ENCODE measurements at regions not wholly inside any gene's neighbourhood (a gene's known extent, or its start where the extent isn't known, plus 50 kb on each side); places are given as distances from the start of the nearest gene placed in this dataset.

DNA sequence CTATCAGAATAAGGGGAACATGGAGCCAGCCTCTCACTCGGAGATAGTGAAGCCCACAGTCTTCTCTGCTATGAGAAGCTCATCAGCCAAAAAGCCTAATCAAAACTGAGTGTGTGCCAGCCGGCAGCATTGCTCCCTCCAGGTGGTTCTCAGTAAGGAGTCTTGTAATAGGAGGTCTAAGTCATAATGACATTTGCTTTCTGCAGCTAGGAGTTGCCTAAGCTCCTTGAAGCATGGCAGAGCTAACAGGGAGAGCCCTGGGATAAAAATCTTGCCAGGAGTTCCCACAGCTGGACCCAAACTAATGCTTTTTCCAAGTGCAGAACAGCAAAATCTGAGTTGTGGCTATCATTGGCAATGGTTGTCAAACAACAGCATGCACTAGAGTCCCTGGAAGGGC, 245.2 kb downstream of the SPATA18 start:
- H3K9me2 ChIP-seq (replicated peaks; ENCODE audit: low read length), result no peaks in the 10 kb centered on the region
- BruUV-seq (replicated peaks), result no TSS peak
- H3K4me3 ChIP-seq (ENCODE audit: low read length), result no peak overlapping the region
- H3K9ac ChIP-seq (ENCODE audit: low read length), result no peak overlapping the region
- no peak for TF ChIP-seq EZH2 (IDR thresholded peaks at IDR 0.05; ENCODE audit: low read length, unreplicated experiment)
- DNase-seq (no peak), ATAC-seq (no peak)
- H3K9me3 ChIP-seq (ENCODE audit: low read length), result no peaks in the 10 kb centered on the region
- ChIA-PET POLR2A (ENCODE audit: unreplicated experiment) (no interaction called here), CTCF (no interaction called here)
- no peaks in the 10 kb centered on the region for H3K36me3 ChIP-seq (ENCODE audit: low read depth, low read length)
- intact Hi-C loops (cut with micrococcal nuclease), result no loop called here
- no peak overlapping the region for H3K27ac ChIP-seq (ENCODE audit: low read length)
- no peak overlapping the region for H3K4me2 ChIP-seq (ENCODE audit: low read length)
- H3K27me3 ChIP-seq (ENCODE audit: low read length), result no peaks in the 10 kb centered on the region; the same call in 1 of the 2 replicates
- no peaks in the 10 kb centered on the region for H3K79me2 ChIP-seq (ENCODE audit: low read length)
- H4K20me1 ChIP-seq (ENCODE audit: low read length), result no peaks in the 10 kb centered on the region
- no peaks in the 10 kb centered on the region for H3F3A ChIP-seq (ENCODE audit: low read length, unreplicated experiment)
- H2AFZ ChIP-seq (ENCODE audit: low read length), result no peak overlapping the region
- H3K4me1 ChIP-seq (ENCODE audit: insufficient read depth, low read length), result no peaks in the 10 kb centered on the region

DNA sequence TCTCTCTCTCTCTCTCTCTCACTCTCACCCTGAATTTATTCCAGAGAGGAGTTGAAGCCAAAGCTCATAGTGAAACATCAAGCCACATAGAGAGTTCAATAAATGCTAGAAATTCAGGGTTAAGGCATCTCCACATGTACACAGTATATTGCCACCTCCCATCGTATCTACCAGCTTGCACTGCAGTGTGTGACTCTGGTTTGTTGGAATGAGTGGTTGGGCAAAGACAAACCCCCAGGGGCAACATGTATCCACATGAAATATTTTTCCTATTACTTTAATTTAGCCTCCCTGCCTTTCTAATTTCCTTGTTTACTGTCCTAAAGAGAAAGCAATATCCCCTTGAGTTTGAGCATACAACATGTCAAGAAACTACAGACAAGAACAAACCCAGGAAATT, 247.3 kb downstream of the SPATA18 start:
- peak; percentile 38 for DNase-seq
- no peaks in the 10 kb centered on the region for H4K20me1 ChIP-seq (ENCODE audit: low read length)
- H3K4me2 ChIP-seq (ENCODE audit: low read length), result no peak overlapping the region
- no peaks in the 10 kb centered on the region for H3K9me3 ChIP-seq (ENCODE audit: low read length)
- POLR2A ChIA-PET (ENCODE audit: unreplicated experiment), result no interaction called here
- H3K9ac ChIP-seq (ENCODE audit: low read length), result no peak overlapping the region
- intact Hi-C loops (cut with micrococcal nuclease), result no loop called here
- BruUV-seq (replicated peaks), result no TSS peak
- CTCF ChIA-PET, result no interaction called here
- H3K79me2 ChIP-seq (ENCODE audit: low read length), result no peaks in the 10 kb centered on the region
- no peak overlapping the region for H3K27ac ChIP-seq (ENCODE audit: low read length)
- TF ChIP-seq EZH2 (IDR thresholded peaks at IDR 0.05; ENCODE audit: low read length, unreplicated experiment) (no peak), CTCF (conservative IDR thresholded peaks at IDR 0.05; ENCODE audit: low read depth, low read length) (no peak), EZH2phosphoT487 (IDR thresholded peaks at IDR 0.05; ENCODE audit: borderline replicate concordance, low read length) (no peak)
- no peak for ATAC-seq
- H3F3A ChIP-seq (ENCODE audit: low read length, unreplicated experiment), result no peaks in the 10 kb centered on the region
- H3K4me3 ChIP-seq (ENCODE audit: low read length), result no peak overlapping the region
- no peaks in the 10 kb centered on the region for H3K36me3 ChIP-seq (ENCODE audit: low read depth, low read length)
- H2AFZ ChIP-seq (ENCODE audit: low read length), result no peak overlapping the region
- H3K9me2 ChIP-seq (replicated peaks; ENCODE audit: low read length), result no peaks in the 10 kb centered on the region
- H3K27me3 ChIP-seq (ENCODE audit: low read length), result no peaks in the 10 kb centered on the region
- no peaks in the 10 kb centered on the region for H3K4me1 ChIP-seq (ENCODE audit: insufficient read depth, low read length)

GRCh38 chr4:52299120-52299519, 248.0 kb downstream of the SPATA18 start:
- DNase-seq (no peak), ATAC-seq (no peak)
- intact Hi-C loops (cut with micrococcal nuclease), result no loop called here
- TF ChIP-seq EZH2phosphoT487 (IDR thresholded peaks at IDR 0.05; ENCODE audit: borderline replicate concordance, low read length) (no peak), CTCF (conservative IDR thresholded peaks at IDR 0.05; ENCODE audit: low read depth, low read length) (no peak), EZH2 (IDR thresholded peaks at IDR 0.05; ENCODE audit: low read length, unreplicated experiment) (no peak)
- Histone ChIP-seq H3K27me3 (ENCODE audit: low read length) (no peaks in the 10 kb centered on the region), H4K20me1 (ENCODE audit: low read length) (no peaks in the 10 kb centered on the region), H3F3A (ENCODE audit: low read length, unreplicated experiment) (no peaks in the 10 kb centered on the region), H3K9me3 (ENCODE audit: low read length) (no peaks in the 10 kb centered on the region), H3K79me2 (ENCODE audit: low read length) (no peaks in the 10 kb centered on the region), H3K4me1 (ENCODE audit: insufficient read depth, low read length) (no peaks in the 10 kb centered on the region), H3K4me3 (ENCODE audit: low read length) (no peak overlapping the region), H2AFZ (ENCODE audit: low read length) (no peak overlapping the region), H3K27ac (ENCODE audit: low read length) (no peak overlapping the region), H3K9me2 (replicated peaks; ENCODE audit: low read length) (no peaks in the 10 kb centered on the region), H3K36me3 (ENCODE audit: low read depth, low read length) (no peaks in the 10 kb centered on the region), H3K4me2 (ENCODE audit: low read length) (no peak overlapping the region), H3K9ac (ENCODE audit: low read length) (no peak overlapping the region)
- ChIA-PET POLR2A (ENCODE audit: unreplicated experiment) (no interaction called here), CTCF (no interaction called here)
- BruUV-seq (replicated peaks), result no TSS peak
